GM10248 (cell line): ENCODE measurements at regions not wholly inside any gene's neighbourhood (a gene's known extent, or its start where the extent isn't known, plus 50 kb on each side); places are given as distances from the start of the nearest gene placed in this dataset.

ENCODE experiments used
- CTCF ChIA-PET: fragments of 300-600 bp; sonication (Branson Sonifier 250); formaldehyde crosslinking; extraction: SDS; loops from one replicate; lab custom pipeline; 2021; ENCODE audit warnings: antibody characterized with exemption; lab: Yijun Ruan, JAX
- POLR2A ChIA-PET: fragments of 350-650 bp; sonication (Branson Sonifier 250); formaldehyde crosslinking; extraction: SDS; loops from one replicate; lab custom pipeline; 2020; ENCODE audit warnings: antibody characterized with exemption; lab: Yijun Ruan, JAX
- DNase-seq: peaks from one replicate; pipeline ENCODE4 v3.0.0; 2012; ENCODE audit errors: extremely low spot score
- TF ChIP-seq, protein P1 (sequence below): IDR thresholded peaks from 2 replicates; pipeline ENCODE4 v1.5.1; 2012; ENCODE audit warnings: mild to moderate bottlenecking, low read depth; ENCODE audit errors: extremely low read depth, missing control alignments, control extremely low read depth

- ChIA-PET POLR2A (no interaction called here), CTCF (interaction anchor here (1.3 kb wide), 1 partner anchor 13 kb away, joined by 3 read pairs; no protein-coding TSS in a partner anchor)
- TF ChIP-seq, protein P1, sequence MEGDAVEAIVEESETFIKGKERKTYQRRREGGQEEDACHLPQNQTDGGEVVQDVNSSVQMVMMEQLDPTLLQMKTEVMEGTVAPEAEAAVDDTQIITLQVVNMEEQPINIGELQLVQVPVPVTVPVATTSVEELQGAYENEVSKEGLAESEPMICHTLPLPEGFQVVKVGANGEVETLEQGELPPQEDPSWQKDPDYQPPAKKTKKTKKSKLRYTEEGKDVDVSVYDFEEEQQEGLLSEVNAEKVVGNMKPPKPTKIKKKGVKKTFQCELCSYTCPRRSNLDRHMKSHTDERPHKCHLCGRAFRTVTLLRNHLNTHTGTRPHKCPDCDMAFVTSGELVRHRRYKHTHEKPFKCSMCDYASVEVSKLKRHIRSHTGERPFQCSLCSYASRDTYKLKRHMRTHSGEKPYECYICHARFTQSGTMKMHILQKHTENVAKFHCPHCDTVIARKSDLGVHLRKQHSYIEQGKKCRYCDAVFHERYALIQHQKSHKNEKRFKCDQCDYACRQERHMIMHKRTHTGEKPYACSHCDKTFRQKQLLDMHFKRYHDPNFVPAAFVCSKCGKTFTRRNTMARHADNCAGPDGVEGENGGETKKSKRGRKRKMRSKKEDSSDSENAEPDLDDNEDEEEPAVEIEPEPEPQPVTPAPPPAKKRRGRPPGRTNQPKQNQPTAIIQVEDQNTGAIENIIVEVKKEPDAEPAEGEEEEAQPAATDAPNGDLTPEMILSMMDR = no peak
- no peak for DNase-seq
Measured at GRCh38 chr1:38115682-38116202, 69.1 kb upstream of the POU3F1 start.

- ChIA-PET POLR2A (no interaction called here), CTCF (interaction anchor here (1.2 kb wide), 1 partner anchor 12 kb away, joined by 4 read pairs; no protein-coding TSS in a partner anchor)
- TF ChIP-seq, protein P1 = no peak
- DNase-seq = no peak
Measured at GRCh38 chr1:38115226-38115625, 68.6 kb upstream of the POU3F1 start.

- TF ChIP-seq, protein P1 = no peak
- POLR2A ChIA-PET = interaction anchor here (0.5 kb wide), 1 partner anchor 12 kb away, joined by 3 read pairs; no protein-coding TSS in a partner anchor
- no peak for DNase-seq
- CTCF ChIA-PET = interaction anchor here (1.0 to 1.2 kb wide), 2 partner anchors 12 to 705 kb away, joined by 3 to 4 read pairs; no protein-coding TSS in a partner anchor
Measured at GRCh38 chr1:38114241-38115026, 67.8 kb upstream of the POU3F1 start.

DNA sequence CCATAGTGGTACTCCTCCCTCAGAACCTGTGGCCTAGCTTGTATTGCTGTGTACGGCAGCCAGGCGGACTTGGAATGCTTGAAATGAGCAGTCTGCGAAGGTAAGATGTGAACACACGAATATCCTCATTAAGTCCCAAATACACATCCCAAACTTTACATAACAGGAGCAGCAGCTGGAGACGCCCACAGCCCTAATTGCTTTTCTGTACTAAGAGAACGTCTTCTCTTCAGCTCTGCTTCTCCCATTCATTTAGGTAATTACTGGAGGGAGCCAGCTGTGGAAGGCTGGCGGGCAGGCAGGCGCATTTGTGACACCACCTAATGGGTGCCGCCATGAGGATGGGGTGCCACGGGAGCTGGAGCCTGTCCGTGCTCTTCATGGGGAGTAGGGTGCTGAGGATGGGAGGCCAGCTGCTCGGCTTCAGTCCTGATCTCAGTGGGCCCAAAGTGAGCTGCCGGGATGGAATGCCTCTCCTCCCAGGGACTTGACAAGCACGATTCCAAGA is 66.6 kb upstream of the POU3F1 start:
- POLR2A ChIA-PET = no interaction called here
- TF ChIP-seq, protein P1 = no peak
- no peak for DNase-seq
- CTCF ChIA-PET = no interaction called here

DNA sequence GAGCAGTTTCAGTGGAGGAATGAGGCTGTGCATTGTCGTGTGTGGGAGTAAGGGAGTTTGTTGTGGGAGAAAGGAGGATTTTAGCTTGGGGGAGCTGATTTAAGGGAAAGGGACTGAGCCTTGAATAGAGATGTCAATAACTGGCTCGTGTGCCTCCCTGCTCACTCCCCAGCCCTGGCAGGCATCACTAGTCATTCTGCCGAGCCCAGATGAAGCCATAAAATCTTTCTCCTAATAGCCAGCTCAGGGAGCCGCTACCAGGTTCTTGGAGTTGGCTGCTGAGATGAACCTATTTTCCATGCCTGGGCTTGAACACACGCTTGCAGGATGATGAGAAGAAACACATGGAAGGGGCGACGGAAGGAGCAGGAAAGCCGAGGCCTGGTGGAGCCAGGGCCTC is 65.0 kb upstream of the POU3F1 start:
- POLR2A ChIA-PET = interaction anchor here (0.6 kb wide), 1 partner anchor 352 kb away, joined by 6 read pairs; no protein-coding TSS in a partner anchor
- CTCF ChIA-PET = interaction anchor here (1.2 kb wide), 1 partner anchor 31 kb away, joined by 3 read pairs; no protein-coding TSS in a partner anchor
- TF ChIP-seq, protein P1 = no peak
- no peak for DNase-seq

- DNase-seq = no peak
- TF ChIP-seq, protein P1 = no peak
- ChIA-PET CTCF (interaction anchor here (1.3 kb wide), 1 partner anchor 68 kb away, joined by 4 read pairs; no protein-coding TSS in a partner anchor), POLR2A (no interaction called here)
Measured at GRCh38 chr1:38105267-38105666, 58.7 kb upstream of the POU3F1 start.
